Suprapubic skin (tissue), 3 donors: ENCODE measurements at regions not wholly inside any gene's neighbourhood (a gene's known extent, or its start where the extent isn't known, plus 50 kb on each side); places are given as distances from the start of the nearest gene placed in this dataset.

Experiments used
- CTCF ChIP-seq, 2 donors: fragments of 200-600 bp in 1 of 2; fragments of 450-650 bp in 1 of 2; sonication (generic) in 1 of 2; IDR thresholded peaks; one replicate each; pipeline ENCODE4 v1.5.1; 2016 to 2019; ENCODE audit warnings: antibody characterized with exemption in 2 of 2, mild to moderate bottlenecking in 1 of 2, moderate library complexity in 1 of 2
- POLR2A ChIP-seq, 2 donors: fragments of 450-650 bp; IDR thresholded peaks; one replicate each; pipeline ENCODE4 v1.6.1; 2017; ENCODE audit warnings: antibody characterized with exemption in 2 of 2, mild to moderate bottlenecking in 2 of 2, moderate library complexity in 2 of 2

GRCh38 chr11:36783808-36784207, 185.8 kb upstream of the RAG2 start:
- no peak for TF ChIP-seq CTCF (IDR thresholded peaks at IDR 0.05)
- no peak for TF ChIP-seq POLR2A (IDR thresholded peaks at IDR 0.05)
